T-cell (primary cell): ENCODE measurements at regions not wholly inside any gene's neighbourhood (a gene's known extent, or its start where the extent isn't known, plus 50 kb on each side); places are given as distances from the start of the nearest gene placed in this dataset.

Experiments
- ATAC-seq, 4 experiments: fragments of 200-7000 bp in 3 of 4; fragments of 150-1000 bp in 1 of 4; cut with Tn5 transposase; replicated peaks in 1 of 4; 1 replicate in 3 of 4; 2 replicates in 1 of 4; pipeline ENCODE4 v1.10.0; 2021; ENCODE audit warnings: moderate library complexity in 3 of 4, mild to moderate bottlenecking in 2 of 4, moderate number of reproducible peaks in 1 of 4
- CTCF ChIA-PET, 2 donors: fragments of 300-600 bp; sonication (Branson Sonifier 250); formaldehyde crosslinking; loops; one replicate each; lab custom pipeline; 2022; ENCODE audit warnings: antibody characterized with exemption in 2 of 2; lab: Charles Lee
- POLR2A ChIA-PET, 2 donors: fragments of 300-600 bp; sonication (Branson Sonifier 250); formaldehyde crosslinking; loops; one replicate each; lab custom pipeline; 2022; ENCODE audit warnings: antibody characterized with exemption in 2 of 2; lab: Charles Lee
- DNase-seq, 35 experiments: peaks; one replicate each; pipeline versions ENCODE4 v3.0.0 to v3.0.0-alpha.2; 2013 to 2023
- H3K27ac ChIP-seq: one replicate; pipeline ENCODE4 v1.5.1; 2013; ENCODE audit warnings: low read length
- H3K27me3 ChIP-seq, 2 experiments: replicated peaks in 1 of 2; 1 replicate in 1 of 2; 2 replicates in 1 of 2; pipeline versions ENCODE4 v1.6.1 to v1.7.0; 2013; ENCODE audit warnings: low read length in 1 of 2, mixed read lengths in 1 of 2; ENCODE audit not compliant: control insufficient read depth in 2 of 2, insufficient read depth in 2 of 2; ENCODE audit errors: extremely low read depth in 1 of 2
- H3K36me3 ChIP-seq, 2 donors: 1 replicate in 1 of 2; 2 replicates in 1 of 2; pipeline versions ENCODE4 v1.6.1 to v1.7.0; 2013; ENCODE audit warnings: low read length in 1 of 2; ENCODE audit not compliant: control insufficient read depth in 2 of 2, insufficient read depth in 1 of 2; ENCODE audit errors: extremely low read depth in 1 of 2
- H3K4me1 ChIP-seq, 2 experiments: 1 replicate in 1 of 2; 2 replicates in 1 of 2; pipeline versions ENCODE4 v1.6.1 to v1.7.0; 2013; ENCODE audit warnings: low read length in 2 of 2, mixed read lengths in 1 of 2; ENCODE audit not compliant: insufficient read depth in 2 of 2, control insufficient read depth in 1 of 2; ENCODE audit errors: extremely low read depth in 1 of 2
- H3K4me3 ChIP-seq, 2 donors: 1 replicate in 1 of 2; 2 replicates in 1 of 2; pipeline versions ENCODE4 v1.5.1 to v1.7.0; 2013; ENCODE audit warnings: mild to moderate bottlenecking in 2 of 2, low read length in 1 of 2, moderate library complexity in 1 of 2; ENCODE audit not compliant: control insufficient read depth in 1 of 2; ENCODE audit errors: extremely low read depth in 1 of 2
- H3K9me3 ChIP-seq: 2 replicates; pipeline ENCODE4 v1.7.0; 2013
- H3K27ac Mint-ChIP-seq, 2 donors: one replicate each; pipeline ENCODE4 v1.8.0; 2020 to 2021; ENCODE audit warnings: mild to moderate bottlenecking in 2 of 2, mixed read lengths in 2 of 2
- H3K27me3 Mint-ChIP-seq, 2 donors: one replicate each; pipeline ENCODE4 v1.8.0; 2021 to 2022; ENCODE audit warnings: mixed read lengths in 2 of 2
- H3K36me3 Mint-ChIP-seq: one replicate; pipeline ENCODE4 v1.8.0; 2021; ENCODE audit warnings: mixed read lengths
- H3K4me1 Mint-ChIP-seq, 3 donors: one replicate each; pipeline ENCODE4 v1.8.0; 2020 to 2022; ENCODE audit warnings: mixed read lengths in 3 of 3, mild to moderate bottlenecking in 1 of 3
- H3K4me3 Mint-ChIP-seq, 3 donors: one replicate each; pipeline ENCODE4 v1.8.0; 2020 to 2022; ENCODE audit warnings: mild to moderate bottlenecking in 3 of 3, mixed read lengths in 3 of 3, moderate library complexity in 3 of 3
- H3K9me3 Mint-ChIP-seq, 3 donors: one replicate each; pipeline ENCODE4 v1.8.0; 2020 to 2022; ENCODE audit warnings: mixed read lengths in 3 of 3
- WGBS: methylation state at CpG from one replicate; pipeline ENCODE4 v1.1.5; 2013; ENCODE audit warnings: missing lambda C conversion rate; ENCODE audit not compliant: insufficient coverage; 5-methylcytosine and 5-hydroxymethylcytosine counted together

GRCh38 chr6:19752746-19753145 is 84.4 kb upstream of the ID4 start:
- no peak overlapping the region for H3K27ac Mint-ChIP-seq
- Histone ChIP-seq H3K27me3 (no peaks in the 10 kb centered on the region), H3K36me3 (no peaks in the 10 kb centered on the region), H3K4me1 (no peaks in the 10 kb centered on the region), H3K4me3 (no peak overlapping the region), H3K27ac (no peak overlapping the region), H3K9me3 (no peaks in the 10 kb centered on the region)
- POLR2A ChIA-PET = no interaction called here
- H3K9me3 Mint-ChIP-seq = peaks cover 0 to 12% (median 0%) of the 10 kb centered on the region in 3 donors
- 68% methylated on average over 2 of the region's 2 CpGs for WGBS
- DNase-seq = no peak
- H3K4me3 Mint-ChIP-seq = no peak overlapping the region
- H3K4me1 Mint-ChIP-seq = no peaks in the 10 kb centered on the region
- CTCF ChIA-PET = no interaction called here
- no peaks in the 10 kb centered on the region for H3K36me3 Mint-ChIP-seq
- no peaks in the 10 kb centered on the region for H3K27me3 Mint-ChIP-seq
- no peak for ATAC-seq

GRCh38 chr6:19753826-19754225 is 83.3 kb upstream of the ID4 start:
- WGBS = no CpG with 5 or more reads among the region's 5 CpGs

DNA sequence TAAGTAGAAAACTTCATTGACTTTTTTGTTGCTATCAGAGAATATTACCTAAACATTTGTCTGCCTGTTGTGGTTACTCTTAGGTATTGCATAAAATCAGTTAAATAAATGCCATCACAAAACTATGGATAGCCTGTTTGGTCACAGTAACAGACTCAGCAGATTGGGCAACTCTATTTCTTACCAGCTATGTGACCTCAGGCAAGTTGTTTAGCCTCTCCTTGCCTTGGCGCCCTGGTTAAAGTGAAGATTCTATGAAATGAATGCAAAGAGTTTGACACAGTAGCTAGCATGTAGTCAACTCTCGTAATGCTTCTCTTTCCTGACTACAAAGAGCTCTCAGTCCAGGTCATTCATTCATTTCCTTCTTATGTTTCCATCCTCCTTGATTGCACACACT is 82.5 kb upstream of the ID4 start:
- H3K4me1 Mint-ChIP-seq = no peaks in the 10 kb centered on the region
- H3K9me3 ChIP-seq = no peaks in the 10 kb centered on the region
- no peaks in the 10 kb centered on the region for H3K27me3 ChIP-seq
- H3K4me3 ChIP-seq = no peak overlapping the region
- DNase-seq (no peak), ATAC-seq (no peak)
- WGBS = 0% methylated on average over 1 of the region's 2 CpGs
- H3K4me1 ChIP-seq = no peaks in the 10 kb centered on the region
- CTCF ChIA-PET = no interaction called here
- H3K36me3 Mint-ChIP-seq = no peaks in the 10 kb centered on the region
- POLR2A ChIA-PET = no interaction called here
- H3K9me3 Mint-ChIP-seq = peaks cover 0 to 12% (median 0%) of the 10 kb centered on the region in 3 donors
- H3K27ac Mint-ChIP-seq = no peak overlapping the region
- no peak overlapping the region for H3K27ac ChIP-seq
- H3K27me3 Mint-ChIP-seq = peaks cover 0 to 2% of the 10 kb centered on the region in 2 donors
- no peak overlapping the region for H3K4me3 Mint-ChIP-seq
- no peaks in the 10 kb centered on the region for H3K36me3 ChIP-seq

More at GRCh38 chr6:19753826-19754225, 83.3 kb upstream of the ID4 start:
- H3K4me3 Mint-ChIP-seq = no peak overlapping the region
- ATAC-seq = no peak
- H3K4me1 Mint-ChIP-seq = no peaks in the 10 kb centered on the region
- Histone ChIP-seq H3K4me3 (no peak overlapping the region), H3K9me3 (no peaks in the 10 kb centered on the region), H3K27ac (no peak overlapping the region), H3K4me1 (no peaks in the 10 kb centered on the region), H3K36me3 (no peaks in the 10 kb centered on the region), H3K27me3 (no peaks in the 10 kb centered on the region)
- POLR2A ChIA-PET = no interaction called here
- DNase-seq = no peak
- H3K36me3 Mint-ChIP-seq = no peaks in the 10 kb centered on the region
- peaks cover 0 to 2% of the 10 kb centered on the region in 2 donors for H3K27me3 Mint-ChIP-seq
- CTCF ChIA-PET = no interaction called here
- H3K27ac Mint-ChIP-seq = no peak overlapping the region
- peaks cover 0 to 12% (median 0%) of the 10 kb centered on the region in 3 donors for H3K9me3 Mint-ChIP-seq

- CTCF ChIA-PET = no interaction called here
- Mint-ChIP-seq H3K4me3 (no peak overlapping the region), H3K27ac (no peak overlapping the region), H3K4me1 (no peaks in the 10 kb centered on the region), H3K36me3 (no peaks in the 10 kb centered on the region), H3K27me3 (peaks cover 0 to 2% of the 10 kb centered on the region in 2 donors), H3K9me3 (peaks cover 0 to 10% (median 0%) of the 10 kb centered on the region in 3 donors)
- no peak overlapping the region for H3K4me3 ChIP-seq
- no peaks in the 10 kb centered on the region for H3K4me1 ChIP-seq
- no peaks in the 10 kb centered on the region for H3K27me3 ChIP-seq
- no CpG with 5 or more reads among the region's 1 CpG for WGBS
- DNase-seq = no peak
- H3K36me3 ChIP-seq = no peaks in the 10 kb centered on the region
- H3K9me3 ChIP-seq = no peaks in the 10 kb centered on the region
- H3K27ac ChIP-seq = no peak overlapping the region
- POLR2A ChIA-PET = no interaction called here
- ATAC-seq = no peak
Measured at GRCh38 chr6:19755181-19755580, 82.0 kb upstream of the ID4 start.

GRCh38 chr6:19757036-19757435 is 80.1 kb upstream of the ID4 start:
- no peaks in the 10 kb centered on the region for H3K4me1 Mint-ChIP-seq
- Histone ChIP-seq H3K4me1 (no peaks in the 10 kb centered on the region), H3K36me3 (no peaks in the 10 kb centered on the region), H3K27ac (no peak overlapping the region), H3K4me3 (no peak overlapping the region), H3K9me3 (no peaks in the 10 kb centered on the region), H3K27me3 (no peaks in the 10 kb centered on the region)
- WGBS = 86% methylated on average over 1 of the region's 2 CpGs
- DNase-seq (no peak), ATAC-seq (no peak)
- no peaks in the 10 kb centered on the region for H3K36me3 Mint-ChIP-seq
- ChIA-PET CTCF (no interaction called here), POLR2A (no interaction called here)
- H3K4me3 Mint-ChIP-seq = no peak overlapping the region
- peaks cover 0 to 6% (median 2%) of the 10 kb centered on the region in 3 donors for H3K9me3 Mint-ChIP-seq
- no peak overlapping the region for H3K27ac Mint-ChIP-seq
- peaks cover 0 to 2% of the 10 kb centered on the region in 2 donors for H3K27me3 Mint-ChIP-seq

- no CpG with 5 or more reads among the region's 3 CpGs for WGBS
- H3K36me3 Mint-ChIP-seq = no peaks in the 10 kb centered on the region
- no peaks in the 10 kb centered on the region for H3K4me1 Mint-ChIP-seq
- Histone ChIP-seq H3K27me3 (no peaks in the 10 kb centered on the region), H3K4me3 (no peak overlapping the region), H3K9me3 (no peaks in the 10 kb centered on the region), H3K4me1 (no peaks in the 10 kb centered on the region), H3K27ac (no peak overlapping the region), H3K36me3 (no peaks in the 10 kb centered on the region)
- peaks cover 0 to 2% (median 0%) of the 10 kb centered on the region in 3 donors for H3K9me3 Mint-ChIP-seq
- ATAC-seq (no peak), DNase-seq (no peak)
- H3K27me3 Mint-ChIP-seq = peaks cover 0 to 2% of the 10 kb centered on the region in 2 donors
- ChIA-PET CTCF (no interaction called here), POLR2A (interaction anchor here in 1 of 2 donors (0.5 kb wide), 1 partner anchor 1147 kb away, joined by 3 read pairs; no protein-coding TSS in a partner anchor)
- H3K27ac Mint-ChIP-seq = no peak overlapping the region
- no peak overlapping the region for H3K4me3 Mint-ChIP-seq
Measured at GRCh38 chr6:19759117-19759880, 77.9 kb upstream of the ID4 start.
